OCI-LY1 (cell line): ENCODE measurements at regions not wholly inside any gene's neighbourhood (a gene's known extent, or its start where the extent isn't known, plus 50 kb on each side); places are given as distances from the start of the nearest gene placed in this dataset.

ENCODE experiments used
- H2AFZ ChIP-seq: fragments of 200-600 bp; sonication (generic), shearing (Covaris generic); 2 replicates; pipeline ENCODE4 v1.6.0; 2014; ENCODE audit warnings: antibody characterized with exemption, mild to moderate bottlenecking, low read length
- H3F3A ChIP-seq: fragments of 200-600 bp; sonication (generic), shearing (Covaris generic); 2 replicates; pipeline ENCODE4 v1.6.0; 2014; ENCODE audit warnings: mild to moderate bottlenecking, antibody characterized with exemption, low read length, moderate library complexity; ENCODE audit not compliant: insufficient read depth
- H3K27ac ChIP-seq: fragments of 200-600 bp; sonication (generic); 2 replicates; pipeline ENCODE4 v1.5.1; 2014; ENCODE audit warnings: low read length, mixed run types, mild to moderate bottlenecking, low read depth; ENCODE audit not compliant: poor library complexity, severe bottlenecking
- H3K27me3 ChIP-seq: fragments of 200-600 bp; sonication (generic); 2 replicates; pipeline ENCODE4 v1.6.0; 2014; ENCODE audit warnings: antibody characterized with exemption, mild to moderate bottlenecking, low read length, moderate library complexity; ENCODE audit not compliant: insufficient read depth
- H3K36me3 ChIP-seq: fragments of 200-600 bp; sonication (generic); 2 replicates; pipeline ENCODE4 v1.6.1; 2014; ENCODE audit warnings: mild to moderate bottlenecking, antibody characterized with exemption, low read length, moderate library complexity, mixed read lengths; ENCODE audit not compliant: insufficient read depth
- H3K4me1 ChIP-seq: fragments of 200-600 bp; sonication (generic); 2 replicates; pipeline ENCODE4 v1.5.1; 2014; ENCODE audit warnings: mild to moderate bottlenecking, low read length, moderate library complexity; ENCODE audit not compliant: insufficient read depth, severe bottlenecking
- H3K4me2 ChIP-seq: fragments of 200-600 bp; sonication (generic), shearing (Covaris generic); 2 replicates; pipeline ENCODE4 v1.6.1; 2014; ENCODE audit warnings: low read length
- H3K4me3 ChIP-seq: fragments of 200-600 bp; sonication (generic); 2 replicates; pipeline ENCODE4 v1.5.1; 2014; ENCODE audit warnings: low read length, low read depth, mild to moderate bottlenecking, mixed read lengths; ENCODE audit not compliant: poor library complexity, severe bottlenecking
- H3K79me2 ChIP-seq: fragments of 200-600 bp; shearing (Covaris generic); 2 replicates; pipeline ENCODE4 v1.6.1; 2016; ENCODE audit warnings: mixed run types, low read length, mixed read lengths; ENCODE audit not compliant: insufficient read depth
- H3K9ac ChIP-seq: fragments of 200-600 bp; sonication (generic), shearing (Covaris generic); 2 replicates; pipeline ENCODE4 v1.6.1; 2014; ENCODE audit warnings: mild to moderate bottlenecking, low read length, mixed read lengths
- H3K9me2 ChIP-seq: fragments of 200-600 bp; sonication (generic), shearing (Covaris generic); 2 replicates; pipeline ENCODE4 v1.6.1; 2014; ENCODE audit warnings: low read depth, mild to moderate bottlenecking, low read length, mixed read lengths
- H3K9me3 ChIP-seq: fragments of 200-600 bp; shearing (Covaris generic); 2 replicates; pipeline ENCODE4 v1.6.1; 2014; ENCODE audit warnings: low read length, mixed read lengths
- H4K20me1 ChIP-seq: fragments of 200-600 bp; sonication (generic), shearing (Covaris generic); 2 replicates; pipeline ENCODE4 v1.6.0; 2016; ENCODE audit warnings: mild to moderate bottlenecking, low read length; ENCODE audit not compliant: insufficient read depth
- EZH2 ChIP-seq: fragments of 200-600 bp; sonication (generic), shearing (Covaris generic); IDR thresholded peaks from 2 replicates; pipeline ENCODE4 v1.8.0; 2017; ENCODE audit warnings: borderline replicate concordance, mixed run types, mild to moderate bottlenecking, antibody characterized with exemption, low read length, moderate library complexity, mixed read lengths
- TF ChIP-seq, protein P1 (sequence below): fragments of 200-600 bp; sonication (generic), shearing (Covaris generic); IDR thresholded peaks from 2 replicates; pipeline ENCODE4 v1.5.1; 2017; ENCODE audit warnings: mild to moderate bottlenecking, antibody characterized with exemption, low read length, moderate library complexity, mixed read lengths

DNA sequence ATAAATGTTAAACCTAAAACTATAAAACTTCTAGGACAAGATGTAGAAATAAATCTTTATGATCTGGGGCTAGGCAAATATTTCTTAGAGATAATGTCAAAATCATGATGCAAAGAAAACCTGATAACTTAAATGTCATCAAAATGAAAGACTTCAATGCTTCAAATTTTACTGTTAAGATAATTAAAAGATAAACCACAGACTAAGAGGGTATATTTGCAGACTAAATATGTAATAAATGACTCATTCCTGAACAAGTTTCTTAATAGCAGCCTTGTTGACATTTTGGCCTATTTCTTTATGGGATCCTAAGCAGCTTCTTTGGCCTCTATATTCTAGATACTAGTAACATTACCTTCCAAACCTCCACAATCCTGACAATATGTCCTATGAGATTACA lies 2878.3 kb upstream of the PCDH20 start:
- Histone ChIP-seq H3K36me3 (no peaks in the 10 kb centered on the region), H4K20me1 (no peaks in the 10 kb centered on the region), H3K27ac (no peak overlapping the region), H3K27me3 (no peaks in the 10 kb centered on the region), H3K9me2 (no peaks in the 10 kb centered on the region), H3K9ac (no peak overlapping the region), H3K79me2 (no peaks in the 10 kb centered on the region), H3K4me2 (no peak overlapping the region), H3K9me3 (no peaks in the 10 kb centered on the region), H2AFZ (no peak overlapping the region), H3F3A (no peaks in the 10 kb centered on the region), H3K4me3 (no peak overlapping the region), H3K4me1 (no peaks in the 10 kb centered on the region)
- TF ChIP-seq EZH2: no peak
- TF ChIP-seq, protein P1, sequence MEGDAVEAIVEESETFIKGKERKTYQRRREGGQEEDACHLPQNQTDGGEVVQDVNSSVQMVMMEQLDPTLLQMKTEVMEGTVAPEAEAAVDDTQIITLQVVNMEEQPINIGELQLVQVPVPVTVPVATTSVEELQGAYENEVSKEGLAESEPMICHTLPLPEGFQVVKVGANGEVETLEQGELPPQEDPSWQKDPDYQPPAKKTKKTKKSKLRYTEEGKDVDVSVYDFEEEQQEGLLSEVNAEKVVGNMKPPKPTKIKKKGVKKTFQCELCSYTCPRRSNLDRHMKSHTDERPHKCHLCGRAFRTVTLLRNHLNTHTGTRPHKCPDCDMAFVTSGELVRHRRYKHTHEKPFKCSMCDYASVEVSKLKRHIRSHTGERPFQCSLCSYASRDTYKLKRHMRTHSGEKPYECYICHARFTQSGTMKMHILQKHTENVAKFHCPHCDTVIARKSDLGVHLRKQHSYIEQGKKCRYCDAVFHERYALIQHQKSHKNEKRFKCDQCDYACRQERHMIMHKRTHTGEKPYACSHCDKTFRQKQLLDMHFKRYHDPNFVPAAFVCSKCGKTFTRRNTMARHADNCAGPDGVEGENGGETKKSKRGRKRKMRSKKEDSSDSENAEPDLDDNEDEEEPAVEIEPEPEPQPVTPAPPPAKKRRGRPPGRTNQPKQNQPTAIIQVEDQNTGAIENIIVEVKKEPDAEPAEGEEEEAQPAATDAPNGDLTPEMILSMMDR: no peak

GRCh38 chr13:64289702-64290101 lies 2874.1 kb upstream of the PCDH20 start:
- H3K4me2 ChIP-seq: no peak overlapping the region
- no peaks in the 10 kb centered on the region for H3K79me2 ChIP-seq
- no peak overlapping the region for H3K9ac ChIP-seq
- no peaks in the 10 kb centered on the region for H4K20me1 ChIP-seq
- TF ChIP-seq EZH2: no peak
- TF ChIP-seq, protein P1: no peak
- no peak overlapping the region for H3K4me3 ChIP-seq
- no peaks in the 10 kb centered on the region for H3K9me2 ChIP-seq
- no peaks in the 10 kb centered on the region for H3K36me3 ChIP-seq
- H3K4me1 ChIP-seq: no peaks in the 10 kb centered on the region
- H3K27me3 ChIP-seq: no peaks in the 10 kb centered on the region
- H2AFZ ChIP-seq: no peak overlapping the region
- H3F3A ChIP-seq: no peaks in the 10 kb centered on the region
- H3K9me3 ChIP-seq: no peaks in the 10 kb centered on the region
- no peak overlapping the region for H3K27ac ChIP-seq

DNA sequence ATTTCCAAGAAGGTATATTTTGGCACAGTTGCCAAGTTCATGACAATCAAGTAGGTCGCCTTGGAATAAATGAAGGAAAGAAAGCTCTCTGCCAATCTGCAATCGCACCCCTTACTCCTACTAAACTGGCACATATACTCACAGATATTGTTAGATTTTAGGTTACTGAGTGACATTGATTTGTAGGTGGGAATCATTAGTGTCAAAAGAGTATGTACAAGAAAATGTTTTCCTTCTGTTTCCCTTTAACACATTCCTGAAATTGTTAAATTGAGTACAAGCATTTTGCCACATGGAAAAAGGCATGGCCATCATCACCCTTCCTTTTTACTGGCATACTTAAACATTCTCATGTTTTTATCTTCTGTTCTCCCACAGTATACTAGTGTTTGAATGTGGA lies 2868.3 kb upstream of the PCDH20 start:
- H3K4me2 ChIP-seq: no peak overlapping the region
- H2AFZ ChIP-seq: no peak overlapping the region
- H3K4me1 ChIP-seq: no peaks in the 10 kb centered on the region
- no peaks in the 10 kb centered on the region for H3K36me3 ChIP-seq
- no peak overlapping the region for H3K4me3 ChIP-seq
- H3K27me3 ChIP-seq: no peaks in the 10 kb centered on the region
- H3K9me2 ChIP-seq: no peaks in the 10 kb centered on the region
- no peaks in the 10 kb centered on the region for H3F3A ChIP-seq
- no peak overlapping the region for H3K9ac ChIP-seq
- no peaks in the 10 kb centered on the region for H3K9me3 ChIP-seq
- no peak for TF ChIP-seq EZH2
- TF ChIP-seq, protein P1: no peak
- no peaks in the 10 kb centered on the region for H4K20me1 ChIP-seq
- no peak overlapping the region for H3K27ac ChIP-seq
- no peaks in the 10 kb centered on the region for H3K79me2 ChIP-seq
